Lower leg skin (tissue), 4 donors: ENCODE measurements at regions not wholly inside any gene's neighbourhood (a gene's known extent, or its start where the extent isn't known, plus 50 kb on each side); places are given as distances from the start of the nearest gene placed in this dataset.

Experiments used
- DNase-seq, 2 donors: peaks; one replicate each; pipeline ENCODE4 v3.0.0-alpha.2; 2019; ENCODE audit warnings: low spot score in 2 of 2
- H3K4me3 ChIP-seq: fragments of 200-600 bp; sonication (generic); 2 replicates; pipeline ENCODE4 v1.5.1; 2017; ENCODE audit warnings: mild to moderate bottlenecking, low read depth; ENCODE audit not compliant: poor library complexity, severe bottlenecking
- CTCF ChIP-seq, 3 donors: fragments of 450-650 bp; IDR thresholded peaks; one replicate each; pipeline ENCODE4 v1.5.1; 2016; ENCODE audit warnings: antibody characterized with exemption in 3 of 3, mild to moderate bottlenecking in 3 of 3, moderate library complexity in 2 of 3
- POLR2A ChIP-seq, 2 donors: fragments of 450-650 bp; IDR thresholded peaks; one replicate each; pipeline ENCODE4 v1.6.1; 2016 to 2017; ENCODE audit warnings: antibody characterized with exemption in 2 of 2, mild to moderate bottlenecking in 1 of 2, moderate library complexity in 1 of 2
- WGBS, 2 donors: methylation state at CpG; one replicate each; pipeline ENCODE4 v1.1.5; 2018; 5-methylcytosine and 5-hydroxymethylcytosine counted together
- intact Hi-C: fragments of 100-400 bp; cut with DNase I; formaldehyde crosslinking; loops from one replicate; pipeline ENCODE4 v1.15.0; 2023; ENCODE audit warnings: low total_unique reads

GRCh38 chr5:13427827-13428557, 516.5 kb downstream of the DNAH5 start:
- intact Hi-C loops: no loop called here
- no peak overlapping the region for H3K4me3 ChIP-seq
- WGBS, 2 donors: 71 to 78% methylated on average over 6 of the region's 6 CpGs

GRCh38 chr5:13412040-13412595, 532.4 kb downstream of the DNAH5 start:
- no peak for TF ChIP-seq CTCF (IDR thresholded peaks at IDR 0.05)
- no peak for TF ChIP-seq POLR2A (IDR thresholded peaks at IDR 0.05)
- no peak overlapping the region for H3K4me3 ChIP-seq
- intact Hi-C loops: no loop called here
- DNase-seq: no peak
- 31 to 51% methylated on average over 6 of the region's 6 CpGs for WGBS, 2 donors

More at GRCh38 chr5:13427827-13428557, 516.5 kb downstream of the DNAH5 start:
- TF ChIP-seq CTCF (IDR thresholded peaks at IDR 0.05): no peak
- TF ChIP-seq POLR2A (IDR thresholded peaks at IDR 0.05): no peak
- no peak for DNase-seq

- DNase-seq: no peak
- no peak for TF ChIP-seq CTCF (IDR thresholded peaks at IDR 0.05)
- no peak for TF ChIP-seq POLR2A (IDR thresholded peaks at IDR 0.05)
- WGBS, 2 donors: 48 to 75% methylated on average over 1 of the region's 1 CpG
- intact Hi-C loops: no loop called here
- no peak overlapping the region for H3K4me3 ChIP-seq
Measured at GRCh38 chr5:13408616-13409015, 535.9 kb downstream of the DNAH5 start.

- no peak for DNase-seq
- no peak for TF ChIP-seq POLR2A (IDR thresholded peaks at IDR 0.05)
- no peak for TF ChIP-seq CTCF (IDR thresholded peaks at IDR 0.05)
- H3K4me3 ChIP-seq: no peak overlapping the region
- intact Hi-C loops: no loop called here
Measured at GRCh38 chr5:13403351-13403750, 541.1 kb downstream of the DNAH5 start.

GRCh38 chr5:13385066-13385465, 559.4 kb downstream of the DNAH5 start:
- WGBS, 2 donors: 82 to 85% methylated on average over 5 of the region's 5 CpGs
- no peak for TF ChIP-seq POLR2A (IDR thresholded peaks at IDR 0.05)
- no peak for TF ChIP-seq CTCF (IDR thresholded peaks at IDR 0.05)
- no peak for DNase-seq
- intact Hi-C loops: no loop called here
- no peak overlapping the region for H3K4me3 ChIP-seq

- WGBS, 2 donors: 65 to 71% methylated on average over 3 of the region's 3 CpGs
- intact Hi-C loops: no loop called here
- TF ChIP-seq POLR2A (IDR thresholded peaks at IDR 0.05) (no peak), CTCF (IDR thresholded peaks at IDR 0.05) (no peak)
- no peak for DNase-seq
- H3K4me3 ChIP-seq: no peak overlapping the region
Measured at GRCh38 chr5:13382232-13382631, 562.3 kb downstream of the DNAH5 start.
